ENCODE measurements at regions not wholly inside any gene's neighbourhood (a gene's known extent, or its start where the extent isn't known, plus 50 kb on each side); places are given as distances from the start of the nearest gene placed in this dataset.

DNA sequence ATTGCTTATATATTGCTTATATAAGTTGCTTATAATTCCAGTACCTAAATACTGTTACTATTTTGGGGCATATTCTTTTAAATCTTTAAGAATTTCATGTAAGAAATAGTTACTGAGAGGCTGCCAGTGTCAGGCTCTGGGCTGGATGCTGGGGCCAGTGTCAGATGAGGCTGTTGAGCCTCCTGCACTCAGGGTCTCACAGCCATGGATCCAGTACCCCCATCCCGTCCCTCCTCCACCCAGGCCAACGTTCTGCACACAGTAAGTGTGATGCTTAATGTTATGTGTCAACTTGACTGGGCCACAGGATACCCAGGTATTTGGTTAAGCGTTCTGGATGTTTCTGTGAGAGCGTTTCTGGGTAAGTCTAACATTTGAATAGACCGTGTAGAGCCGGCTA is 119.5 kb upstream of the PMEPA1 start:
- TF ChIP-seq, protein P1, sequence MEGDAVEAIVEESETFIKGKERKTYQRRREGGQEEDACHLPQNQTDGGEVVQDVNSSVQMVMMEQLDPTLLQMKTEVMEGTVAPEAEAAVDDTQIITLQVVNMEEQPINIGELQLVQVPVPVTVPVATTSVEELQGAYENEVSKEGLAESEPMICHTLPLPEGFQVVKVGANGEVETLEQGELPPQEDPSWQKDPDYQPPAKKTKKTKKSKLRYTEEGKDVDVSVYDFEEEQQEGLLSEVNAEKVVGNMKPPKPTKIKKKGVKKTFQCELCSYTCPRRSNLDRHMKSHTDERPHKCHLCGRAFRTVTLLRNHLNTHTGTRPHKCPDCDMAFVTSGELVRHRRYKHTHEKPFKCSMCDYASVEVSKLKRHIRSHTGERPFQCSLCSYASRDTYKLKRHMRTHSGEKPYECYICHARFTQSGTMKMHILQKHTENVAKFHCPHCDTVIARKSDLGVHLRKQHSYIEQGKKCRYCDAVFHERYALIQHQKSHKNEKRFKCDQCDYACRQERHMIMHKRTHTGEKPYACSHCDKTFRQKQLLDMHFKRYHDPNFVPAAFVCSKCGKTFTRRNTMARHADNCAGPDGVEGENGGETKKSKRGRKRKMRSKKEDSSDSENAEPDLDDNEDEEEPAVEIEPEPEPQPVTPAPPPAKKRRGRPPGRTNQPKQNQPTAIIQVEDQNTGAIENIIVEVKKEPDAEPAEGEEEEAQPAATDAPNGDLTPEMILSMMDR (IDR thresholded peaks at IDR 0.05) = no peak
- TF ChIP-seq POLR2A (IDR thresholded peaks at IDR 0.05) = no peak

All from uterus (tissue), 2 donors.